ENCODE measurements at regions not wholly inside any gene's neighbourhood (a gene's known extent, or its start where the extent isn't known, plus 50 kb on each side); places are given as distances from the start of the nearest gene placed in this dataset.
"Not testable (repeated sequence)": the region's sequence is repeated elsewhere in the genome, so short reads cannot be mapped to it uniquely, and the experiment has no call there.

DNA sequence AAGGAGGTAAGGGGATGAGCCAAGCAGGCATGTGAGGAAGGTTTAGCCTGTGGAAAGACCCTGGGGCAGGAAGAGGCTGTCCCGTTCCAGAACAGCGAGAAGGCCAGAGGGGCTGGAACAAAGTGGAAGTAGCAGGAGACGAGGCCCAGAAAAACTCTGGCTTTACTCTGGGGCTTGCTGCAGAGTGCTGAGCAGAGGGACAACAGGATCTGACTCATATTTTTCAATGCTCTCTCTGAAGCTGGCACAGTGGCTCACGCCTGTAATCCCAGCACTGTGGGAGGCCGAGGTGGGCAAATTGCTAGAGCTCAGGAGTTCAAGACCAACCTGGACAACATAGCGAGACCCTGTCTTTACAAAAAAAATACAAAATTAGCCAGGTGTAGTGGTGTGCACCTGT lies 52.4 kb upstream of the PAX7 start:
- H3K27me3 ChIP-seq (ENCODE audit: control insufficient read depth, insufficient read depth, low read length) = peaks cover 3% of the 10 kb centered on the region; the same call in 1 of the 2 replicates
- 0 out of 2 replicates have a peak, but pooled peaks cover under 1% of the 10 kb centered on the region for H3K4me1 ChIP-seq (ENCODE audit: control insufficient read depth, insufficient read depth, low read length)
- H3K4me3 ChIP-seq (ENCODE audit: low read depth, low read length) = no peak overlapping the region
- H3K27ac ChIP-seq (ENCODE audit: low read depth, low read length) = no peak overlapping the region
- H3K9me3 ChIP-seq (ENCODE audit: control insufficient read depth, insufficient read depth, low read length) = no peaks in the 10 kb centered on the region
- H3K9ac ChIP-seq (ENCODE audit: low read depth, low read length) = no peak overlapping the region
- no peaks in the 10 kb centered on the region for H3K36me3 ChIP-seq (ENCODE audit: control insufficient read depth, insufficient read depth, low read length)

DNA sequence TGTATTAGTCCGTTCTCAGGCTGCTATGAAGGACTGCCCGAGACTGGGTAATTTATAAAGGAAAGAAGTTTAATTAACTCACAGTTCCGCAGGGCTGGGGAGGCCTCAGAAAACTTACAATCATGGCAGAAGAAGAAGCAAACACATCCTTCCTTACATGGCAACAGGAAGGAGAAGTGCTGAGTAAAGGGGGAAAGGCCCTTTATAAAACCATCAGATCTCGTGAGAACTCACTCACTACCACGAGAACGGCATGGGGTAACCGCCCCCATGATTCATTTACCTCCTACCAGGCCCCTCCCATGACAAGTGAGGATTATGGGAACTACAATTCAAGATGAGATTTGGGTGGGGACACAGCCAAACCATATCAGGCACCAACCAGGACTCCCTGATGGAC lies 51.4 kb upstream of the PAX7 start:
- H3K4me1 ChIP-seq (ENCODE audit: control insufficient read depth, insufficient read depth, low read length); H3K27me3 ChIP-seq (ENCODE audit: control insufficient read depth, insufficient read depth, low read length); H3K4me3 ChIP-seq (ENCODE audit: low read depth, low read length); H3K36me3 ChIP-seq (ENCODE audit: control insufficient read depth, insufficient read depth, low read length); H3K9me3 ChIP-seq (ENCODE audit: control insufficient read depth, insufficient read depth, low read length); H3K9ac ChIP-seq (ENCODE audit: low read depth, low read length); H3K27ac ChIP-seq (ENCODE audit: low read depth, low read length): not testable (repeated sequence)

DNA sequence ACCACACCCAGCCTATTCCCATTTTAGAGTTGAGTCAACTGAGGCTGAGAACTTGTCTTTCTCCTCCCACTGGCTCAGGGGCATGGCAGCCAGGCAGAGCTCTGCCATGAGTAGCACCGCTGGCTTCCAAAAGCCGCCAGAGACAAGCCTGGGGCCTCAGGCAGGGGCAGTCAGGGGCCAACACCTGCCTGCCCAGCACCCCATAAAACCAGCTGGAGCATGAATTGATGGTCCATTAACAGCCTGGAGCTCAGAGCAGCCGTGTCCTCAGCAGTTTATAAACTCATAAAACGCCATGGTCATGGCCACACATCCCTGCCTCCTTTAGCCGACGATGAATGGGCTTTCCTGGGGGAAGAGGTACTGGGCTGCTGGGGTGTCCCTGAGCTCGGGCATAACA lies 50.6 kb upstream of the PAX7 start:
- no peak overlapping the region for H3K27ac ChIP-seq (ENCODE audit: low read depth, low read length)
- H3K4me3 ChIP-seq (ENCODE audit: low read depth, low read length) = no peak overlapping the region
- no peaks in the 10 kb centered on the region for H3K36me3 ChIP-seq (ENCODE audit: control insufficient read depth, insufficient read depth, low read length)
- no peaks in the 10 kb centered on the region for H3K9me3 ChIP-seq (ENCODE audit: control insufficient read depth, insufficient read depth, low read length)
- H3K4me1 ChIP-seq (ENCODE audit: control insufficient read depth, insufficient read depth, low read length) = peaks cover 7% of the 10 kb centered on the region; the same call in 1 of the 2 replicates
- no peak overlapping the region for H3K9ac ChIP-seq (ENCODE audit: low read depth, low read length)
- peaks cover 3% of the 10 kb centered on the region; the same call in 1 of the 2 replicates for H3K27me3 ChIP-seq (ENCODE audit: control insufficient read depth, insufficient read depth, low read length)

DNA sequence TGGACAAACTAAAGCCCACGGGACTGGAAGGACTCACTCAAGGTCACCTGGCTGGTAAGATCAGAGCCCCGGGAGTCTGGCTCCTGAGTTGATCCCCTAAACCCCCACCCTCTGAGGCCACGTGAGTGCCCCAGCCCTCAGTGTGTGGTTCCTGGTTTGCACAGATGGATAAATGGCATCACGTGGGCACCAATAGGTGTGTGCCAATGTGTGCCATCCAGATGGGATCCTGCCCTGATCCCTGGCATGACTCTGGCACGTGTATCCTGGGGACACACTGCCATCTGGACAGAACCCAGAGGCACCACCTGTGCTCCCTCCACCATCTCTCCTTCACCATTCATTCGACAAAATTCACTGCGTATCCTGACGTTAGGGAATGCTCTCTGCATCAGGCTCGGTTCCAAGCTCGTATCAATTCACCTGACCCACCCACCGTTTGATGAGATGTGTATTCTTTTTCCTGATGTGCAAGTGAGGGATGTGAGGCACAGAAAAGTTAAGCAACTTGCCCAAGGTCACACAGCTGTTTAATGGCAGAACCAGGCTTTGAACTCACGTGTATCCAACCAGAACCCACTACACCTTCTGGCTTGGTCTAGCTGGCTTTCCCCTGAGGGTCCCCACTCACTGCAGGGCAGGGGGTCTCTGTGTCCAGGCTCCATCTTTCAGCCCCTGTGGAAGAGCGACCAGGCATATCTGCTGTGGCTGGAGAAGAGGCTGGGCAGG lies 49.8 kb upstream of the PAX7 start:
- Histone ChIP-seq H3K27ac (ENCODE audit: low read depth, low read length) (no peak overlapping the region), H3K36me3 (ENCODE audit: control insufficient read depth, insufficient read depth, low read length) (no peaks in the 10 kb centered on the region), H3K4me3 (ENCODE audit: low read depth, low read length) (no peak overlapping the region), H3K9ac (ENCODE audit: low read depth, low read length) (no peak overlapping the region), H3K9me3 (ENCODE audit: control insufficient read depth, insufficient read depth, low read length) (no peaks in the 10 kb centered on the region), H3K27me3 (ENCODE audit: control insufficient read depth, insufficient read depth, low read length) (peaks cover 3% of the 10 kb centered on the region; the same call in 1 of the 2 replicates), H3K4me1 (ENCODE audit: control insufficient read depth, insufficient read depth, low read length) (peaks cover 7% of the 10 kb centered on the region; the same call in 1 of the 2 replicates)

All from HUES48 (cell line).